HG03175 (cell line): ENCODE measurements at regions not wholly inside any gene's neighbourhood (a gene's known extent, or its start where the extent isn't known, plus 50 kb on each side); places are given as distances from the start of the nearest gene placed in this dataset.
"Not testable (repeated sequence)": the region's sequence is repeated elsewhere in the genome, so short reads cannot be mapped to it uniquely, and the experiment has no call there.

ENCODE experiments used
- ATAC-seq: cut with Tn5 transposase; IDR thresholded peaks from one replicate; pipeline ENCODE4 v1.9.1; 2021; ENCODE audit warnings: mild to moderate bottlenecking, moderate library complexity; ENCODE audit not compliant: unreplicated experiment

DNA sequence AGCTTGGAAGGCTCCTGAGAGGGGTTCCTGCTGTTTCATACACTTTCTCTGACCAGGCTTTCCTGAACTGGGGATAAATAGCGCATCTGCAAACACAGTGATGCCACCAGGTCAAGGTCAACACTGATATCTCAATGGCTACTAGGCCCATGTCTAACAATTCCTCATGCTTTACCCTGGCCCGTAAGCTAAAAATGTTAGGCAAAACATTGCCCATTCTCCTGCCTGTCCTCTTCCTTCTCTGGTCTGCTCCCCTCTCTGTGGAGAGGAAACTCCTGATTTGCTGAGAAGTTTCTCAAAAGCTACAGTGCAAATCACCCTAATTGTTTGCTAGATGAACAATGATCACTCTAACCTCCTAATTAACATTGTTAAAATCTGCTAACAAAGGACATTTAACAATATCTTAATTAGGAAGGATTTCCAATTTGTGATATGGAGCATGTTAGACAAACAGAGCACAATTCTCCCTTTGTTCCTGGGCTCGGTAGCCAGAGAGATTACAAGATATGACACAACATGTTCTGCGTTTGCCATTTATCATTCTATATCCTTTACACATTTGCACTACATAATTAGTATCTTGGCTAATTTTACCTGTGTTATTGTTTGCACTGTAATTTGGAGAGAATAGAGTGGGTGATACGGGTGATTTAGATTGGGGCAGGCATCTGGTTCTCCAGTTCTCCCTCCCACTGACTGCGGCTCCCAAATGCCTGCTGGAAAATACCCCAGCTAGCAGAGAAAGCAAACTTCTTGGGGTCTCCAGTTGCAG, 266.8 kb downstream of the CD83 start:
- ATAC-seq = no peak

DNA sequence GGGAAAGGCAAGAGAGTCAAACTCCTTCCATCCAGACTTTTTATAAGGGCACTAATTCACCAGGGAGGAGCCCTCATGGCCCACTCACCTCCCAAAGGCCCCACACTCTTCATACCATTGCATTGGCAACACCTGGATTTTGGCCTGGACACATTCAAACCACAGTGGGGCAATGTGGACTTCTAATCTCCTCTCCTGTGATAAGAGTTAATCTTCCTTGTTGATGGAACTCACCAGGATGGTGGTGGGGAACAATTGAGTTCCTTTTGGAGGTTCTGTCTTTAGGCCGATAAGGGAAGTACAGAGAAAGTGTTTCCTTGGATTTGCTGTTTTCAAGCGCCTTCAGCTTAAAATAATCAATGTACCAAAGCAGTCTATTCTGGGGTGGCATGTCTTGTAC, 268.7 kb downstream of the CD83 start:
- no peak for ATAC-seq

DNA sequence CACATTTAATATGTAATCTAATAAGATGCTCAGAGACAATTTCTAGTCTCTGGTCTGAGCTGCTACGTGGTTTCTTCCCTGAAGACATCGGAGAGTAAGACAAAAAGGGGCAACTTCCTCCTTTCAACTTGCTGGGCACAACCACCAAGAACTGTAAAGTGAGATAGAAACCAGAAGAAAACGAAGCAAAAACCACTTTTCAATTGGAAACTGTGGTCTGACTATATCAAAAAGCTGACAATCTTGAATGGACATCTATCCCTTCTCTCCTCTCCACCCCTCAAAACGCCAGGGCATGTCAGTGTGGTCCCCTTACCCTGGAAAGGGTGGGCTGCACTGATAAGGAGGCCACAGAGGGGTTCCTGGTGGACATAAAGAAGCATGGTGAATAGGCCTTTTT, 269.1 kb downstream of the CD83 start:
- peak; percentile 60 for ATAC-seq

DNA sequence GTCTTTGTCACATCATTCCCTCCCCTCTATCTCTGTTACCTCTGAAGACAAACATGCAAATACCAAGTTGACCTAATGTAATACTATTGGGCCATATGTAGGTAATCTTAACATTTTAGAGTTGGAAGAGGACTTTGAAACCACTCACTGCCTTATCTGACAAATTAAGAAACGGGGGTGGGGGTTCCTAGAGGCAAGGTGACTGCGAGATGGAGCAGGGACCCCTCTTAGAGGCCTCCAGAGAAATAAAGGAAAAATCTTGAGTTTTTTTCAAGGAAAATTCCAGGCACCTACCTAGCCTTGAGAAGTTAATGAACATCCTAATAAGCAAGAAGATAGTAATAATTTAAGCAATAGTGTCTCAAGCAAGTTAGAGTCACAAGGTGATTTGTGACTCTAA, 270.8 kb downstream of the CD83 start:
- no peak for ATAC-seq

DNA sequence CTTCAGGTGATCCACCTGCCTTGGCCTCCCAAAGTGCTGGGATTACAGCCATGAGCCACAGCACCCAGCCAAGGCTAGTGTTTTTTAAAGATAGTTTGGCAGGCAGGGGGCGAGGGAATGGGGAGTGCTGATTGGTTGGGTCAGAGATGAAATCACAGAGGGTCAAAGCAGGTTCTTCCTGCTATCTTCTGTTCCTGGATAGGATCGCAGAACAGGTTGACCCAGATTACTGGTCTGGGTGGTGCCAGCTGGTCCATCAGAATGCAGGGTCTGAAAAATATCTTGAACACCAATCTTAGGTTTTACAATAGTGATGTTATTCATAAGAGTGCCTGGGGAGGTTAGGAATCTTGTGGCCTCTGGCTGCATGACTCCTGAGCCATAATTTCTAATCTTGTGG, 272.2 kb downstream of the CD83 start:
- not testable (repeated sequence) for ATAC-seq

DNA sequence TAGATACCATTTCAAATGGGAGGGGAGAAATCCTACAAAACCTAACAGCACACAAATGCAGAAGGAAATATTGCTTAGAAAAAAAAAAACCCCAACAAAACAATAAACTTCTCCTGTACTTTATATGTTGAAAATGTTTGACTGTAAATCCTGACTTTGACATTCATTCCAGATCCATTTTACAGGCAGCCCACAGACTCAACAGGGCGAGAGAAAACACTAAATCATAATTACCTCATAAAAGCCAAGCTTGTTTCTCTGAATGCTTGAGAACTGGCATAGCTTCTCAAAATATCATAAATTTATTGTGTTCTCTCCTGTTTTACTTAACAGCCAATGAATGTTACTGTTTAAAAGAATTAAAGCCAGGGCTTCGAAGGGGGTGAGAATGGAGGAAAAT, 273.2 kb downstream of the CD83 start:
- ATAC-seq = no peak

DNA sequence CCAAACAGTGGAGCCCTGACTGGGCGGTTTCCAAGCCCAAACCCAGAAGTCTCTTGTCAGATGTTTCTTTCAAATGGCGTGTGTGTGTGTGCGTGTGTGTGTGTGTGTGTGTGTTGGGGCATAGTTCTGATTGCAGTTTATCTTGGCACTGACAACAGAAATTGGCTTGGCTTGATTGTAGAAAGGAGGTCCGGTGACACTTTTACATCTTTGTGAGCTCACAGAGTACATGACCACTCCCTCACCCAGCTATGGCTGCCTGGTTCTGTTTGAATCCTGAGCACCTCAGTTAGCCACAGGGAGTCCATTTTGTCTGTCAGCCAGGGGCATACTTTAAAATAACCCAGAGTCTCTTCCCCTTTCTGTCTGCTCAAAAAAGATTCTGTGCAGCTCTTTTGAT, 276.3 kb downstream of the CD83 start:
- no peak for ATAC-seq

DNA sequence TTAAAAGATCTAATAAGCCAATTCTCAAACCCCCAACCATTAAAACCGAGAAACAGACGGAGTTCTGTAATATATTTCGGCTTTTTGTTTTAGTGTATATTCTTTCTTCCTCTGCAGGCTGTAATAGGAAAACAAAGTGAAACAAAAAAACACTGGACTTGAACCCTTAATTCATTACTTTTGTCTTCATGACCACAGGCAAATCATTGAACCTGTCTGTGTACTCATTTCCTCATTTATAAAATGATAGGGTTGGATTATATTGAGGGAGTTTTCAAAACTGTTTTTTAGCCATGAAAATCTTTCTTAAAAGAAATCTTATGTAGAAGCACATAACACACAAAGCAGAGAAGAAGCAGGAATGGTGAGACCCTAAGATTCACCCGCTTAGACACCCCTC, 278.8 kb downstream of the CD83 start:
- no peak for ATAC-seq

DNA sequence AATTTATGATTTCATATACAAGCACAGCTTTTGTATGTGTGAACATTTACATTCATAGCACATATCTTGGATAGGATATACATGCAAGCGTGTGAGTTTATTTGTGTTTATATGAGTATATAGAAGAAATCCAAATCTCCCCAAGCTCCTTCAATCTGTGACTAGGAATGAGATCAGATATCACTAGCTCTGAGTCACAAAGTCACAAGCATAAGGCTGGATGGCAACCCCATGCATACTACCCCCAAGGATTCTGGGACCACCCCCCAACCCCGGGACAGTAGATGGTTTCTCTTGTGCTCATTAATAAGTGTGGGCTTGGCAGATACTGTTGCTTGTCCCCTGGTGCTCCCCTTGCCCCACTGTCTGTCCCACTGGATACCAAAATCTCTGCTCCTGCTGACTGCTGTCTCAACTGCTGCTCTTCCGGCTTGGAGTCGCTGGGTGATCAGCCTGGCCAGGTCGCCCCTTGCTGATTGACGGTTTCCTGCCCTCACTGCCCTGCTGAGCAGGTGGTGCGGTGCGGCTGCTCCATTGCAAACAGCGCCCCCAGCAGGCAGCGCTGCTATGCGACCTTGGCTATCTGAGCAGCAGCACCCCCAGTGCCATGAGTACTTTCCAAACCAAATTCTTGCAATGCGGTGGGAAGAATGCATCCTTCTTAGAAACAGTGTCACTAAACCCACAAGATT, 279.4 kb downstream of the CD83 start:
- ATAC-seq = peak; percentile 76

DNA sequence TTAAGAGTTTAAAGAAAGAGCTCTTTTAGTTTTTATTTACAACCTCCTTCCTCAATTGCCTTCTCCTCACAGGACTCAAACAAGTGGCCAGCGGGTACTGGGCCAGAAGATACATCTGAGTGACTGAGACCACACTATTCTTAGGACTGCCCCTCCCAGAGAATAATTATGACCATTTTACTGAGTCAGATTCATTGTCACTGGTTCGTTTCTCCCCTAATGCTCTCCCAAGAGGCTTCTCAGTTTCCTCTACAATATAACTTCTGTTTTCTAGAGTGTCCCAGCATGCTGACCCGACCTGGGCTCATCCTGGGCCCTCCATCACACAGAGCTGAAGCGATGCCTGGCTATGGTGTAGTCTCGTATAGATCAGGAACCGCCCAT, 279.9 kb downstream of the CD83 start:
- no peak for ATAC-seq

DNA sequence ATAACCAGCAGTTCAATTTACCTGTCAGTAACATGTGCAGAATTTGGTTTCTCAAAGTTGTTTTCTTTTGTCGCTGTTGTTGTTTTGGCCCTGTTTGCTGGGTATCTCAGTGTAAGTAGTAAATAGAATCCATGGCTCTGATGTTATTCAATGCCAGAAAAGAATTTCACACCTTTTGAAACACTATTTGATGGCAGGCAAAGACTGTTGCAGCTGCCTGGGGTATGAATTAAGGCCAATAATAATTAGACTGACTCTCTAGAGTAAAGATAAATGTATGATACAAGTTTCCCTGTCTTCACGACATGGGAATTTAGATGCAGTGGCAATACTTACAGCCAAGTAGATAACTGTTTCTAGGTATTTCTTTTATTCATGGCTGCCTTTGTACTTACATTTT, 281.4 kb downstream of the CD83 start:
- ATAC-seq = no peak

DNA sequence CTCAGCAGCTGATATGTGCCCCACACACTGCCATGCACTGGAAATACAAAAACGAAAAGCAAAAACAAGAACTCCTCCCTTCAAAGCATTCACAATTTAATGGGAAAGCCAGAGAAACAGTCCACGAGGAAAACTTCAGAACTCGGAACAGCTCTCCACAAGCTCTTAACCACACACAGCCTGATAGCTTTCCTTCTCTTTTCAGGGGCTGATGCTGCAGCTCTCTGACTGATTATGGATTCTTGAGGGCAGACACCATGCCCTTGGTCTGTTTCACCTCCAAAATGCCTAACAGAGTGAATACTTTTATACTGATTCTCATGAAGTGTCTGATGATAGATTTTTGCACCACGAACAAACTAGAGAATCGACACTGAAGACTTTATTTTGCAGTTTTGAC, 282.1 kb downstream of the CD83 start:
- no peak for ATAC-seq

DNA sequence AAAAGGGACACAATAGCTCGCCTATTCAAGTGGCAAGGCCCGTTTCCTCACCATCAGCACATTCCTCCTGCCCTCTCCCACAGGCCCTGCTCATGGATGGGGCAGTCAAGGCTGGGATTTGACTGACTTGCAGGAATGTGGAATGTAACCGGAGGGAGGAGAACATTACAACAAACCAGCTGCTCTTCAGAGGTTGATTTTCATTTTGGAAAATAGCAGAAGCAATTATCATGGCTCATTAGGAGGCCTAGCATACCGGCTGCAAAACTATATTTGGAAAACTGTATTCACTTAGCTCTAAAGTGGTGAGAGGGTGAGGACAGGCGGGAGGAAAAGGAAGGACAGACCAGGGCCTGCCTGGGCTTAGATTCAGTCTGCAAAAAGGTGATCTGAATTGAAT, 283.7 kb downstream of the CD83 start:
- no peak for ATAC-seq

DNA sequence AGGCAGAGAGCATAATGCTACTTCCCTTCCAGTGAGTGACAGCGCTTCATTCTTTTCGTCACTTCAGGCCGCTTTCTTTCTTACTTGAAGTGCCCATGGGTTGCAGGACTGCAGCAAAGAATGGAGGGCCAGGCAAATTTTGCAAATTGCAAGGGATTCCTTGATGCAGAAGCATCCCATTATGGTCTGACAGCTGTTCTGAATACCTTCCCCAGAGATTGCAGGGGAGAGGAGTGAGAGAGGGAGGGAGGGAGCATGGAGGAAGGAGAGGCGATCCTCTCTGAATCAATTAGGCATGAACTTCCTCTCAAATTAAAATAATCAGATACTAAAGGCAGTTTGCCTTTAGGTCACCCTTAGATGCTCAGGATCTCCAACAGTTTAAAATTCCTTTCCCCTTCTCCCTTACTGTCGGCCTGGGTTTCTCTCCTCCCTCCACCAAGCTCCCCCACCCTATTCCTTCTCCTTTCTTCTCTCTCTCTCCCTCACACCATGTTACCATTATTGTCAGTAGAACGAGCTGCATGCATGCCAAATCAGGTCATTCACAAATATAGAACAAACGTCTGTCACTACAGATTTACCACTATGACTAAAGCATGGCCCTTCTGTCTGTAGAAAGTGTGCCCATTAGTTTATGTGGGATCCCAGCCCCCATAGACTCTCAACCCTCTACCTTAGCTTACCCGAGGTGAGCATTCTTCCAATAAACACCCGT, 289.2 kb downstream of the CD83 start:
- ATAC-seq = no peak

DNA sequence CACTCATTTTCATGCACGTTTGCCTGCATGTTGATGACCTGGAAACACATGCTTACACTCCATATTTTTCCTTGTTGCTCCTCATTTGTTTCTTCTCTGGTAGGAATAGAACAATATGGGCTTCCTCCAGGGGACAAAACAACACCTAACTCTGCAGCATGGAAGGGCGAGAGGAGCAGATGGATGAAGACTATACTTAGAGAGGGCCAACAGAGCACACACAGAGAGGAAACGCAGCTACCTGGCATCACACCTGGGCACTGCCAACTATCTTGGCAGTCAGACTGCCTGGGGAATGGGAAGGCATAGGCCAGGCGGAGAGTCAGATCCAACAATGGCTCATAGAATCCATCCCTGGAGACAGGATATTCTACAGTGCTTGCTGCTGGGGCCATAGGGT, 290.9 kb downstream of the CD83 start:
- no peak for ATAC-seq

DNA sequence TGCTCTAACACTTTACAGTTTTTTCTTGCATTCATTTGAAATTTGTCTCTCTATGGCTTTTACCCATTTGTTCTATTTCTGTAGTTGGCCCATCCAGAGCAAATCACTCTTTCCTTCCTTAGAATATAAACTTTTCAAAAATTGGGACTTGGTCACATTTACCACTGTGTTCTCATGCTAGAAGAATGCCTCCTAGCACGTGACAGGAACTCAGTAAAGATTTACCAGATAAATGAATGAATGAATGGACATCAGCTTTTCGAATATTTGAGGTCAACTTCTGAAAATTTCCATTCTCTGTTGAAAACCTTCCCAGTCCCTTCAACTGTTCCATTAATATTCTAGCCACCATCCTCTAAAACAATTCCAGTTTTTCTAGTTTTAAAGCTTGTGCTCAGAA, 294.5 kb downstream of the CD83 start:
- no peak for ATAC-seq

DNA sequence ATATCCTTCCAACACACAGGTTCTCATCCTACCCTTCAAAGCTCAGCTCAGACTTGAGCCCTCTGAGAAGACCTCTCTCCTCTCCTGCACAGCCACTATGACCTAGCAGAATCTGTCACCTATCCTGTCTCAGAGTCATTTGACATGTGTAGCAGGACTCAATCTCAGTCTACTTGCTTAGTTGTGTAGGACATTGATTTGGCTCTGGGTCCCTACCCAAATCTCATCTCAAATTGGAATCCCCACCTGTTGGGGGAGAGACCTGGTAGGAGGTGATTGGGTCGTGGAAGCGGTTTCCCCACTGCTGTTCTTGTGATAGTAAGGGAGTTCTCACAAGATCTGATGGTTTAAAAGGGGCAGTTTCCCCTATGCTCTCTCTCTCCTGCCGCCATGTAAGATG, 297.9 kb downstream of the CD83 start:
- no peak for ATAC-seq

DNA sequence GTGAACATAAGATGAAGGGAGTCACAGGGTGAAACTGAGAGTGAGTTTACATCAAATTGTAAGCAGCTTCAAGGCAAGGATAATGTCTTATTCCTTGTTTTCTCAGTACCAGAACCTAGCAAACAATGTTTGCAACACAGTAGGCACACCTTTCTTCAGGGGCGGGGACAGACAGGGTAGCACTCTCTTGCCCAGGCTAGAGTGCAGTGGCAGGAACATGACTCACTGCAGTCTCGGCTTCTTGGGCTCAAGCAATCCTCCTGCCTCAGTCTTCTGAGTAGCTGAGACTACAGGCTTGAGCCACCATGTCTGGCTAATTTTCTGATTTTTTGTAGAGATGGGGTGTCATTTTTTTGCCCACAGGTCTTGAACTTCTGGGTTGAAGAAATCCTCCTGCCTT, 299.8 kb downstream of the CD83 start:
- no peak for ATAC-seq

DNA sequence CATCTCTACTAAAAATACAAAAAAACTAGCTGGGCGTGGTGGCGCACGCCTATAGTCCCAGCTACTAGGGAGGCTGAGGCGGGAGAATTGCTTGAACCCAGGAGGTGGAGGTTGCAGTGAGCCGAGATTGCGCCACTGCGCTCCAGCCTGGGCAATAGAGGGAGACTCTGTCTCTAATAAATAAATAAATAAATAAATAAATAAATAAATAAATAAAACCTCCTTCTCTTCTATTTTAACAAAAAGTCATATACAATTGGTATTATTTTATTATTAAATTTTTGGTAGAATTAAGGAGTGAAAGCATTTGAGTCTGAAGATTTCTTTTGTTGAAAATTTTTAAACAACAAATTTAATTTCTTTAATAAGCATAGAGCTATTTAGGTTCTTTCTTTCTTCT, 301.7 kb downstream of the CD83 start:
- ATAC-seq = not testable (repeated sequence)

DNA sequence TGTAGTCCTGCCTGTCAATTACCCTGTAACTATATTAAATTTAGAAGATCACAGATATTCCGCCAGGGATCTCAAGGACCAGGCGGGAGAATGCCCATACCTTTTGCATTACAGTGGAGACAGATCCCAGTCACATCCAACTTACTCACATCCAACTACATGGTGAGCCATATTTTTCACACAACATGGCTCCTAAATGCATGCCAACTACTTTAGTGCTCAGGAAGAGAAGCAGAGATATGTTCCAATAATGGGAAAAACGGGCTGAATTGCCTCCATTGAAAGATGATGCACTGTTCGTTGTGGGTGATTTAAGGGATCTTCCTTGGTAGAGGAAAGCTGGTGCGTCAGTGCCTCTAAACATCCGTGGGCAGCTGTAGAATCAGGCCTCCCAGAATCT, 304.5 kb downstream of the CD83 start:
- no peak for ATAC-seq

DNA sequence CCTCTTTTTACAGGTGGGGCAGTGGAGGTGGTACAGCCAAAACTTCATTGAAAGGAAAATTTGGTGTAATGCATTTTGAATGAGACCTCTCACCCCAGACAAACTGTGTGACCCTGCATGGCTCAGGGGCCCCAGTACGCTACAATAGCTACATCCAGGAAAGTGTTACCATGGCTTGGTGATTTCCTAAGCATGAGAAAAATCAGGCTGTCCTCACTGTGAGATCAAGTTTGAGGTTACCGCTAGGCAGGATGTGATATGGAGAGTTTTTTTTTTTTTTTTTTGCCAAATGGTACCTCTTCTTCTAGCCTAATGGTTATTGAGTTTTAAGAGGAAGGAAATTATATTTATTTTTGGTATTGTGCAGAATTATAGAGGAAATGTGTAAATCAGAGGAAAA, 305.3 kb downstream of the CD83 start:
- ATAC-seq = no peak

DNA sequence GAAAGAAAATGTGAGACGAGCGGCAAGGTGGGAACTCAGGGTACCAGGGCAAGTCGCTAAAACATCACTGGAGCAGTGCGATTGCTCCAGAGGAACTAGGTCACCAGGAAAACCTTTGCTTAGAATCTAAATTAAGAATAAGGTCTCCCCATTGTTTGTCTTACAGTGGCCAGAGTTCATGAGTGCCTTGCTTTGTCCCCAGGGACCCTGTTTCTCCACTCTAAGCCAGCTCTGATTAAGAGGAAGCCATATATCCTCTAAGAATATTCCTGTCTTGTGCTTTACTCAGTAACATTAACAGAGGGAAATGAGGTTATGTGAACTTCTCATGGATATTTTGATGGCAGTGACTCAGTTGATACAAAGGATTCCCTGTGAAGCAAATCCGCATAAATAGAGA, 305.8 kb downstream of the CD83 start:
- ATAC-seq = no peak
